ENCODE measurements at regions not wholly inside any gene's neighbourhood (a gene's known extent, or its start where the extent isn't known, plus 50 kb on each side); places are given as distances from the start of the nearest gene placed in this dataset.

- H2BK120ac ChIP-seq (replicated peaks; ENCODE audit: low read depth, low read length) = no peak overlapping the region
- no peaks in the 10 kb centered on the region for H3K79me1 ChIP-seq (ENCODE audit: low read depth, low read length)
- H3K23ac ChIP-seq (ENCODE audit: insufficient read length) = no peak overlapping the region
- H2BK20ac ChIP-seq (ENCODE audit: low read length) = no peak overlapping the region
- WGBS, 2 experiments (ENCODE audit: extremely low coverage in 1 of 2, insufficient coverage in 1 of 2, insufficient read length in 1 of 2, insufficient replicate concordance in 2 of 2, low coverage in 1 of 2, low lambda C conversion rate in 2 of 2, missing lambda C conversion rate in 1 of 2) = 89% methylated on average over 6 of the region's 6 CpGs; no CpG with 5 or more reads in 1 of the 2 experiments
- no peaks in the 10 kb centered on the region for H3K27me3 ChIP-seq (replicated peaks in 1 of 4; ENCODE audit: control insufficient read depth in 3 of 4, extremely low read depth in 1 of 4, insufficient read depth in 3 of 4, low read length in 3 of 4)
- H2BK5ac ChIP-seq (ENCODE audit: low read depth, low read length) = no peak overlapping the region
- H3K18ac ChIP-seq (ENCODE audit: extremely low read depth, low read length) = no peak overlapping the region
- DNase-seq (ENCODE audit: low read depth in 1 of 2, low spot score in 2 of 2) (no peak), FAIRE-seq (no peak)
- TF ChIP-seq KDM4A (IDR thresholded peaks at IDR 0.05; ENCODE audit: low read depth, low read length, severe bottlenecking) = no peak
- TF ChIP-seq CHD2 (IDR thresholded peaks at IDR 0.05; ENCODE audit: low read length) = no peak
- TF ChIP-seq EZH2 (IDR thresholded peaks at IDR 0.05; ENCODE audit: low read depth, low read length, severe bottlenecking) = no peak
- TF ChIP-seq SRF (IDR thresholded peaks at IDR 0.05; ENCODE audit: low read depth, low read length) = no peak
- no peak for TF ChIP-seq MAFK (IDR thresholded peaks at IDR 0.05; ENCODE audit: low read depth, low read length)
- no peak for TF ChIP-seq EP300 (IDR thresholded peaks at IDR 0.05; ENCODE audit: borderline replicate concordance in 1 of 2, low read depth in 2 of 2, low read length in 2 of 2)
- H3K9ac ChIP-seq (replicated peaks in 1 of 4; ENCODE audit: extremely low read depth in 1 of 4, low read depth in 3 of 4, low read length in 3 of 4) = no peak overlapping the region
- no peak overlapping the region for H3K4me3 ChIP-seq (ENCODE audit: extremely low read depth in 1 of 4, insufficient read depth in 2 of 4, low read depth in 3 of 4, low read length in 4 of 4)
- H3K4me2 ChIP-seq (ENCODE audit: insufficient read depth in 1 of 2, low read depth in 2 of 2, low read length in 2 of 2) = no peak overlapping the region
- no peaks in the 10 kb centered on the region for H3K36me3 ChIP-seq (ENCODE audit: control insufficient read depth in 2 of 4, insufficient read depth in 4 of 4, low read length in 3 of 4)
- no peak overlapping the region for H2BK15ac ChIP-seq (ENCODE audit: low read length)
- H2BK12ac ChIP-seq (ENCODE audit: low read depth, low read length) = no peak overlapping the region
- H3K4me1 ChIP-seq (replicated peaks in 1 of 4; ENCODE audit: control insufficient read depth in 3 of 4, insufficient read depth in 4 of 4, low read length in 3 of 4) = no peaks in the 10 kb centered on the region
- no peaks in the 10 kb centered on the region for H3K79me2 ChIP-seq (ENCODE audit: control insufficient read depth in 1 of 2, insufficient read depth in 2 of 2, low read length in 2 of 2)
- no peak overlapping the region for H3K4ac ChIP-seq (replicated peaks; ENCODE audit: insufficient read length, low read depth, low read length)
- H2AFZ ChIP-seq (ENCODE audit: low read length) = no peak overlapping the region
- no peak overlapping the region for H3K56ac ChIP-seq (replicated peaks; ENCODE audit: insufficient read length, low read depth, low read length)
- H3K9me3 ChIP-seq (ENCODE audit: insufficient read depth in 2 of 2, low read depth in 1 of 2, low read length in 1 of 2) = no peaks in the 10 kb centered on the region; a peak in 1 of 4 replicates
- peaks cover 3% of the 10 kb centered on the region; the same call in 1 of the 2 replicates for H3K23me2 ChIP-seq (ENCODE audit: low read depth, low read length)
- H3K27ac ChIP-seq (ENCODE audit: low read depth, low read length) = no peak overlapping the region
- H4K5ac ChIP-seq (ENCODE audit: insufficient read length, low read depth, low read length) = no peak overlapping the region
- no peak overlapping the region for H4K91ac ChIP-seq (replicated peaks; ENCODE audit: insufficient read length, low read length)
- no peaks in the 10 kb centered on the region for H4K20me1 ChIP-seq (replicated peaks in 1 of 2; ENCODE audit: control insufficient read depth in 1 of 2, insufficient read depth in 2 of 2, low read length in 2 of 2)
- CTCF ChIA-PET (ENCODE audit: partially characterized antibody) = interaction anchor here (0.7 to 1.2 kb wide), 2 partner anchors 13 to 35 kb away, joined by 4 read pairs; no protein-coding TSS in a partner anchor
- POLR2A ChIA-PET (ENCODE audit: partially characterized antibody) = no interaction called here
- no peak overlapping the region for H4K8ac ChIP-seq (ENCODE audit: extremely low read depth, insufficient read depth, low read length)
- H3K14ac ChIP-seq (ENCODE audit: insufficient read length) = no peak overlapping the region
- no peak overlapping the region for H2AK5ac ChIP-seq (ENCODE audit: low read depth, low read length)
Measured at GRCh38 chr20:10731190-10731965, 57.6 kb upstream of the JAG1 start.

Measured in H1 (cell line).